CD4-positive, alpha-beta T cell (primary cell): ENCODE measurements at regions not wholly inside any gene's neighbourhood (a gene's known extent, or its start where the extent isn't known, plus 50 kb on each side); places are given as distances from the start of the nearest gene placed in this dataset.

Source experiments
- ATAC-seq: fragments of 200-7000 bp; cut with Tn5 transposase; one replicate; pipeline ENCODE4 v1.10.0; 2022; ENCODE audit warnings: mild to moderate bottlenecking; ENCODE audit not compliant: poor library complexity
- CTCF ChIA-PET: fragments of 350-600 bp; sonication (Branson Sonifier 250); formaldehyde crosslinking; loops from one replicate; lab custom pipeline; 2021; ENCODE audit warnings: antibody characterized with exemption, inconsistent platforms; lab: Charles Lee
- POLR2A ChIA-PET: fragments of 350-600 bp; sonication (Branson Sonifier 250); formaldehyde crosslinking; loops from one replicate; lab custom pipeline; 2021; ENCODE audit warnings: antibody characterized with exemption, inconsistent platforms; lab: Charles Lee
- DNase-seq, 14 experiments: peaks; one replicate each; pipeline ENCODE4 v3.0.0-alpha.2; 2013 to 2020; ENCODE audit warnings: mixed read lengths in 2 of 14
- H3K27ac ChIP-seq, 2 donors: one replicate each; pipeline versions ENCODE4 v1.5.1 to v1.7.0; 2013; ENCODE audit warnings: low read length in 2 of 2, low read depth in 1 of 2, mild to moderate bottlenecking in 1 of 2
- H3K27me3 ChIP-seq, 2 experiments: 1 replicate in 1 of 2; 2 replicates in 1 of 2; pipeline versions ENCODE4 v1.6.1 to v1.7.0; 2013; ENCODE audit warnings: low read length in 2 of 2, control low read depth in 1 of 2, mild to moderate bottlenecking in 1 of 2, moderate library complexity in 1 of 2; ENCODE audit not compliant: insufficient read depth in 2 of 2, control insufficient read depth in 1 of 2
- H3K36me3 ChIP-seq: one replicate; pipeline ENCODE4 v1.6.1; 2013; ENCODE audit warnings: low read length, control low read depth; ENCODE audit not compliant: insufficient read depth
- H3K4me1 ChIP-seq: one replicate; pipeline ENCODE4 v1.6.1; 2013; ENCODE audit warnings: low read length, control low read depth; ENCODE audit not compliant: insufficient read depth
- H3K4me3 ChIP-seq: one replicate; pipeline ENCODE4 v1.5.1; 2013; ENCODE audit warnings: mild to moderate bottlenecking, low read length, moderate library complexity
- H3K9me3 ChIP-seq, 2 experiments: 1 replicate in 1 of 2; 2 replicates in 1 of 2; pipeline versions ENCODE4 v1.6.1 to v1.7.0; 2013; ENCODE audit warnings: low read length in 2 of 2, mild to moderate bottlenecking in 2 of 2, control low read depth in 1 of 2, moderate library complexity in 1 of 2; ENCODE audit not compliant: control insufficient read depth in 1 of 2, insufficient read depth in 1 of 2
- H3K27ac Mint-ChIP-seq: one replicate; pipeline ENCODE4 v1.8.0; 2020; ENCODE audit warnings: mixed read lengths
- H3K27me3 Mint-ChIP-seq: one replicate; pipeline ENCODE4 v1.8.0; 2021; ENCODE audit warnings: mixed read lengths
- H3K36me3 Mint-ChIP-seq: one replicate; pipeline ENCODE4 v1.8.0; 2021; ENCODE audit warnings: low read depth, mixed read lengths
- H3K4me1 Mint-ChIP-seq: one replicate; pipeline ENCODE4 v1.8.0; 2021; ENCODE audit warnings: low read depth, mixed read lengths
- H3K4me3 Mint-ChIP-seq: one replicate; pipeline ENCODE4 v1.8.0; 2020; ENCODE audit warnings: mild to moderate bottlenecking, mixed read lengths
- H3K9me3 Mint-ChIP-seq: one replicate; pipeline ENCODE4 v1.8.0; 2020; ENCODE audit warnings: mixed read lengths
- CTCF ChIP-seq: fragments of 200-600 bp; IDR thresholded peaks from one replicate; pipeline ENCODE4 v1.8.0; 2022; ENCODE audit warnings: antibody characterized with exemption, mild to moderate bottlenecking
- intact Hi-C, 2 experiments: fragments of 100-400 bp; cut with DNase I in 1 of 2; cut with micrococcal nuclease in 1 of 2; formaldehyde crosslinking; loops; one replicate each; pipeline versions ENCODE4 v1.15.1 to v1.9.0; 2023 to 2025; cut with DNase I, micrococcal nuclease

DNA sequence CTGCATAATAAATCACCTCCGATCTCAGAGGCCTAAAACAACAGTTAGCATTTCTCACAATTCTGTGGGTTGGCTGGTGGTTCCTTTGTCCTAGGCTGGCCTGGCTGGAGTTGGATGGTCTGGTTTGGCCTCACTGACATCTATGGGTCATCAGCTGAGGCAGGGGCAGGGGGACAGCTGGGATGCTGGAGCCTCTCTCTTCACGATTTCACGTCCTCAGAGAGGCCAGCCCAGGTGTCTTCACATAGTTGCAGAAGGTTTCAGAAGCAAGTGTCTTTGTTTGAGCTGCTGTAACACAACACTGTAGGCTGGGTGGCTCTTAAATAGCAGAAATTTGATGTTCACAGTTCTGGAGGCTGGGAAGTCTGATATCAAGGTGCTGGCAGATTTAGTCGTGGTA, 155.5 kb upstream of the CACNA1E start:
- ATAC-seq (no peak), DNase-seq (no peak)
- Histone ChIP-seq H3K27me3 (peaks cover 0 to 2% of the 10 kb centered on the region in 2 experiments), H3K4me1 (peaks cover 7% of the 10 kb centered on the region), H3K9me3 (no peaks in the 10 kb centered on the region), H3K27ac (no peak overlapping the region), H3K4me3 (no peak overlapping the region), H3K36me3 (no peaks in the 10 kb centered on the region)
- no peak for TF ChIP-seq CTCF
- no peaks in the 10 kb centered on the region for H3K36me3 Mint-ChIP-seq
- ChIA-PET CTCF (no interaction called here), POLR2A (no interaction called here)
- no peaks in the 10 kb centered on the region for H3K27me3 Mint-ChIP-seq
- H3K4me3 Mint-ChIP-seq = no peak overlapping the region
- no peaks in the 10 kb centered on the region for H3K4me1 Mint-ChIP-seq
- intact Hi-C loops = loop anchor here in 1 of 2 experiments (10.0 kb wide), 1 partner anchor 133 kb away; no protein-coding TSS in a partner anchor
- H3K9me3 Mint-ChIP-seq = no peaks in the 10 kb centered on the region
- no peak overlapping the region for H3K27ac Mint-ChIP-seq

GRCh38 chr1:181334724-181335123, 148.6 kb upstream of the CACNA1E start:
- no peaks in the 10 kb centered on the region for H3K36me3 Mint-ChIP-seq
- Histone ChIP-seq H3K27ac (no peak overlapping the region), H3K4me3 (no peak overlapping the region), H3K27me3 (peaks cover 0 to 2% of the 10 kb centered on the region in 2 experiments), H3K9me3 (no peaks in the 10 kb centered on the region), H3K4me1 (no peaks in the 10 kb centered on the region), H3K36me3 (no peaks in the 10 kb centered on the region)
- H3K27ac Mint-ChIP-seq = no peak overlapping the region
- intact Hi-C loops = no loop called here
- no peaks in the 10 kb centered on the region for H3K4me1 Mint-ChIP-seq
- H3K27me3 Mint-ChIP-seq = no peaks in the 10 kb centered on the region
- DNase-seq (no peak), ATAC-seq (no peak)
- POLR2A ChIA-PET = no interaction called here
- CTCF ChIA-PET = no interaction called here
- H3K9me3 Mint-ChIP-seq = peaks cover 8% of the 10 kb centered on the region
- H3K4me3 Mint-ChIP-seq = no peak overlapping the region
- TF ChIP-seq CTCF = no peak

GRCh38 chr1:181335631-181336030, 147.7 kb upstream of the CACNA1E start:
- no peak for TF ChIP-seq CTCF
- Histone ChIP-seq H3K9me3 (no peaks in the 10 kb centered on the region), H3K27ac (no peak overlapping the region), H3K4me3 (no peak overlapping the region), H3K36me3 (no peaks in the 10 kb centered on the region), H3K4me1 (no peaks in the 10 kb centered on the region), H3K27me3 (peaks cover 0 to 2% of the 10 kb centered on the region in 2 experiments)
- POLR2A ChIA-PET = no interaction called here
- Mint-ChIP-seq H3K36me3 (no peaks in the 10 kb centered on the region), H3K9me3 (peaks cover 8% of the 10 kb centered on the region), H3K27me3 (no peaks in the 10 kb centered on the region), H3K4me1 (no peaks in the 10 kb centered on the region), H3K27ac (no peak overlapping the region), H3K4me3 (no peak overlapping the region)
- no peak for DNase-seq
- CTCF ChIA-PET = no interaction called here
- intact Hi-C loops = no loop called here
- ATAC-seq = no peak
